ENCODE measurements at regions not wholly inside any gene's neighbourhood (a gene's known extent, or its start where the extent isn't known, plus 50 kb on each side); places are given as distances from the start of the nearest gene placed in this dataset.
"Not testable (repeated sequence)": the region's sequence is repeated elsewhere in the genome, so short reads cannot be mapped to it uniquely, and the experiment has no call there.

- H3K36me3 Mint-ChIP-seq (ENCODE audit: low read depth) = no peaks in the 10 kb centered on the region
Observed at GRCh38 chr2:18971069-18971378, 381.7 kb upstream of the NT5C1B start.

GRCh38 chr2:18966131-18966530 lies 376.8 kb upstream of the NT5C1B start:
- Histone ChIP-seq H3K27me3 (ENCODE audit: control insufficient read depth in 1 of 2, insufficient read depth in 2 of 2, low read length in 2 of 2) (no peaks in the 10 kb centered on the region), H3K36me3 (ENCODE audit: insufficient read depth, low read length) (no peaks in the 10 kb centered on the region), H3K4me1 (ENCODE audit: insufficient read depth, low read length) (no peaks in the 10 kb centered on the region), H3K9me3 (ENCODE audit: control insufficient read depth in 1 of 2, insufficient read depth in 1 of 2, low read length in 2 of 2) (no peaks in the 10 kb centered on the region), H3K27ac (ENCODE audit: low read depth in 1 of 2, low read length in 2 of 2) (no peak overlapping the region), H3K4me3 (ENCODE audit: low read length) (no peak overlapping the region)
- DNase-seq (no peak), ATAC-seq (ENCODE audit: poor library complexity) (no peak)
- CTCF ChIA-PET = no interaction called here
- no peak overlapping the region for H3K4me3 Mint-ChIP-seq
- H3K27me3 Mint-ChIP-seq = no peaks in the 10 kb centered on the region
- no peak overlapping the region for H3K27ac Mint-ChIP-seq
- H3K36me3 Mint-ChIP-seq (ENCODE audit: low read depth) = no peaks in the 10 kb centered on the region
- TF ChIP-seq CTCF (IDR thresholded peaks at IDR 0.05) = no peak
- no peaks in the 10 kb centered on the region for H3K4me1 Mint-ChIP-seq (ENCODE audit: low read depth)
- H3K9me3 Mint-ChIP-seq = peaks cover 2% of the 10 kb centered on the region
- intact Hi-C loops (cut with DNase I, micrococcal nuclease) = no loop called here
- POLR2A ChIA-PET = no interaction called here

More at GRCh38 chr2:18971069-18971378, 381.7 kb upstream of the NT5C1B start:
- DNase-seq (no peak), ATAC-seq (ENCODE audit: poor library complexity) (no peak)
- Histone ChIP-seq H3K4me1 (ENCODE audit: insufficient read depth, low read length) (no peaks in the 10 kb centered on the region), H3K4me3 (ENCODE audit: low read length) (no peak overlapping the region), H3K36me3 (ENCODE audit: insufficient read depth, low read length) (no peaks in the 10 kb centered on the region), H3K9me3 (ENCODE audit: control insufficient read depth in 1 of 2, insufficient read depth in 1 of 2, low read length in 2 of 2) (no peaks in the 10 kb centered on the region), H3K27me3 (ENCODE audit: control insufficient read depth in 1 of 2, insufficient read depth in 2 of 2, low read length in 2 of 2) (no peaks in the 10 kb centered on the region), H3K27ac (ENCODE audit: low read depth in 1 of 2, low read length in 2 of 2) (no peak overlapping the region)
- Mint-ChIP-seq H3K9me3 (peaks cover 2% of the 10 kb centered on the region), H3K27me3 (no peaks in the 10 kb centered on the region), H3K4me1 (ENCODE audit: low read depth) (no peaks in the 10 kb centered on the region), H3K4me3 (no peak overlapping the region), H3K27ac (no peak overlapping the region)
- ChIA-PET POLR2A (no interaction called here), CTCF (no interaction called here)
- intact Hi-C loops (cut with DNase I, micrococcal nuclease) = no loop called here
- TF ChIP-seq CTCF (IDR thresholded peaks at IDR 0.05) = no peak

- H3K27ac ChIP-seq (ENCODE audit: low read depth in 1 of 2, low read length in 2 of 2); H3K4me1 ChIP-seq (ENCODE audit: insufficient read depth, low read length); H3K27ac Mint-ChIP-seq; DNase-seq; H3K9me3 Mint-ChIP-seq; CTCF ChIA-PET; H3K27me3 Mint-ChIP-seq; H3K4me3 ChIP-seq (ENCODE audit: low read length); H3K27me3 ChIP-seq (ENCODE audit: control insufficient read depth in 1 of 2, insufficient read depth in 2 of 2, low read length in 2 of 2); H3K36me3 Mint-ChIP-seq (ENCODE audit: low read depth); H3K36me3 ChIP-seq (ENCODE audit: insufficient read depth, low read length); H3K4me1 Mint-ChIP-seq (ENCODE audit: low read depth); H3K4me3 Mint-ChIP-seq; POLR2A ChIA-PET; H3K9me3 ChIP-seq (ENCODE audit: control insufficient read depth in 1 of 2, insufficient read depth in 1 of 2, low read length in 2 of 2); ATAC-seq (ENCODE audit: poor library complexity); intact Hi-C loops (cut with DNase I, micrococcal nuclease): not testable (repeated sequence)
Observed at GRCh38 chr2:18963739-18964256, 374.4 kb upstream of the NT5C1B start.

- no peaks in the 10 kb centered on the region for H3K4me1 ChIP-seq (ENCODE audit: insufficient read depth, low read length)
Observed at GRCh38 chr2:18961991-18962421, 372.6 kb upstream of the NT5C1B start.

More at GRCh38 chr2:18961991-18962421, 372.6 kb upstream of the NT5C1B start:
- Mint-ChIP-seq H3K4me3 (no peak overlapping the region), H3K27me3 (no peaks in the 10 kb centered on the region), H3K4me1 (ENCODE audit: low read depth) (no peaks in the 10 kb centered on the region), H3K36me3 (ENCODE audit: low read depth) (no peaks in the 10 kb centered on the region), H3K9me3 (peaks cover 6% of the 10 kb centered on the region), H3K27ac (no peak overlapping the region)
- H3K27ac ChIP-seq (ENCODE audit: low read depth in 1 of 2, low read length in 2 of 2) = no peak overlapping the region
- intact Hi-C loops (cut with DNase I, micrococcal nuclease) = no loop called here
- H3K27me3 ChIP-seq (ENCODE audit: control insufficient read depth in 1 of 2, insufficient read depth in 2 of 2, low read length in 2 of 2) = no peaks in the 10 kb centered on the region
- no peak for TF ChIP-seq CTCF (IDR thresholded peaks at IDR 0.05)
- ChIA-PET POLR2A (no interaction called here), CTCF (no interaction called here)
- no peak overlapping the region for H3K4me3 ChIP-seq (ENCODE audit: low read length)
- DNase-seq = no peak
- H3K36me3 ChIP-seq (ENCODE audit: insufficient read depth, low read length) = no peaks in the 10 kb centered on the region
- no peak for ATAC-seq (ENCODE audit: poor library complexity)
- H3K9me3 ChIP-seq (ENCODE audit: control insufficient read depth in 1 of 2, insufficient read depth in 1 of 2, low read length in 2 of 2) = no peaks in the 10 kb centered on the region
